CD14-positive monocyte (primary cell): ENCODE measurements at regions not wholly inside any gene's neighbourhood (a gene's known extent, or its start where the extent isn't known, plus 50 kb on each side); places are given as distances from the start of the nearest gene placed in this dataset.

Source experiments
- DNase-seq, 3 donors: peaks; one replicate each; pipeline ENCODE4 v3.0.0-alpha.2; 2011 to 2022
- H2AFZ ChIP-seq: 2 replicates; pipeline ENCODE4 v1.6.0; 2012; ENCODE audit warnings: mild to moderate bottlenecking, low read depth, low read length, inconsistent platforms; ENCODE audit not compliant: insufficient read depth, poor library complexity, severe bottlenecking
- H3K27ac ChIP-seq, 2 donors: 1 replicate in 1 of 2; 2 replicates in 1 of 2; pipeline ENCODE4 v1.5.1; 2012 to 2013; ENCODE audit warnings: low read length in 2 of 2, control low read depth in 1 of 2, inconsistent platforms in 1 of 2, low read depth in 1 of 2, mild to moderate bottlenecking in 1 of 2
- H3K27me3 ChIP-seq, 2 donors: one replicate each; pipeline versions ENCODE4 v1.6.0 to v1.6.1; 2011 to 2013; ENCODE audit warnings: low read length in 2 of 2; ENCODE audit not compliant: control insufficient read depth in 2 of 2, insufficient read depth in 2 of 2
- H3K36me3 ChIP-seq, 2 donors: replicated peaks in 1 of 2; 1 replicate in 1 of 2; 2 replicates in 1 of 2; pipeline versions ENCODE4 v1.5.1 to v1.6.1; 2012 to 2013; ENCODE audit warnings: low read length in 2 of 2, control low read depth in 1 of 2, inconsistent platforms in 1 of 2, mild to moderate bottlenecking in 1 of 2; ENCODE audit not compliant: insufficient read depth in 2 of 2, control insufficient read depth in 1 of 2
- H3K4me1 ChIP-seq, 2 donors: 1 replicate in 1 of 2; 2 replicates in 1 of 2; pipeline versions ENCODE4 v1.5.1 to v1.6.1; 2012 to 2013; ENCODE audit warnings: low read length in 2 of 2, control low read depth in 1 of 2, inconsistent platforms in 1 of 2, mild to moderate bottlenecking in 1 of 2, moderate library complexity in 1 of 2; ENCODE audit not compliant: insufficient read depth in 2 of 2, control insufficient read depth in 1 of 2
- H3K4me2 ChIP-seq: replicated peaks from 2 replicates; pipeline ENCODE3; 2012; ENCODE audit warnings: low read length, moderate library complexity, mild to moderate bottlenecking; ENCODE audit not compliant: poor library complexity, severe bottlenecking; ENCODE audit errors: extremely low read depth
- H3K4me3 ChIP-seq, 3 experiments: fragments of 200-600 bp in 1 of 3; sonication (generic) in 1 of 3; replicated peaks in 1 of 3; 1 replicate in 2 of 3; 2 replicates in 1 of 3; pipeline ENCODE4 v1.5.1; 2011 to 2013; ENCODE audit warnings: low read length in 3 of 3, mild to moderate bottlenecking in 3 of 3, control low read depth in 2 of 3, low read depth in 2 of 3, inconsistent platforms in 1 of 3, moderate library complexity in 1 of 3
- H3K79me2 ChIP-seq: 2 replicates; pipeline ENCODE4 v1.6.0; 2012; ENCODE audit warnings: mild to moderate bottlenecking, control low read depth, inconsistent platforms, low read length, moderate library complexity; ENCODE audit not compliant: insufficient read depth
- H3K9ac ChIP-seq: 2 replicates; pipeline ENCODE4 v1.6.0; 2017; ENCODE audit warnings: low read length, mild to moderate bottlenecking; ENCODE audit not compliant: insufficient read depth, poor library complexity, severe bottlenecking
- H3K9me3 ChIP-seq, 2 donors: replicated peaks in 1 of 2; 1 replicate in 1 of 2; 2 replicates in 1 of 2; pipeline versions ENCODE4 v1.5.1 to v1.6.1; 2012 to 2013; ENCODE audit warnings: low read length in 2 of 2, control low read depth in 1 of 2; ENCODE audit not compliant: control insufficient read depth in 1 of 2, insufficient read depth in 1 of 2
- H4K20me1 ChIP-seq: 2 replicates; pipeline ENCODE4 v1.6.0; 2012; ENCODE audit warnings: mild to moderate bottlenecking, low read length, control low read depth, moderate library complexity; ENCODE audit not compliant: insufficient read depth
- H3K27ac Mint-ChIP-seq, 7 donors: one replicate each; pipeline ENCODE4 v1.8.0; 2020; ENCODE audit warnings: mild to moderate bottlenecking in 7 of 7, mixed read lengths in 7 of 7, moderate library complexity in 6 of 7, inconsistent platforms in 2 of 7
- H3K27me3 Mint-ChIP-seq, 3 donors: one replicate each; pipeline ENCODE4 v1.8.0; 2021 to 2022; ENCODE audit warnings: low read depth in 3 of 3, mild to moderate bottlenecking in 3 of 3, mixed read lengths in 3 of 3, moderate library complexity in 3 of 3, inconsistent platforms in 1 of 3
- H3K36me3 Mint-ChIP-seq, 2 donors: one replicate each; pipeline ENCODE4 v1.8.0; 2020; ENCODE audit warnings: mixed read lengths in 2 of 2, inconsistent platforms in 1 of 2, mild to moderate bottlenecking in 1 of 2
- H3K4me1 Mint-ChIP-seq: one replicate; pipeline ENCODE4 v1.8.0; 2020; ENCODE audit warnings: mild to moderate bottlenecking, mixed read lengths
- H3K4me3 Mint-ChIP-seq, 2 donors: one replicate each; pipeline ENCODE4 v1.8.0; 2020; ENCODE audit warnings: mild to moderate bottlenecking in 2 of 2, mixed read lengths in 2 of 2, moderate library complexity in 1 of 2
- H3K9me3 Mint-ChIP-seq, 7 donors: one replicate each; pipeline ENCODE4 v1.8.0; 2020 to 2022; ENCODE audit warnings: mixed read lengths in 7 of 7, mild to moderate bottlenecking in 6 of 7, moderate library complexity in 6 of 7, inconsistent platforms in 2 of 7
- WGBS: methylation state at CpG from one replicate; pipeline ENCODE4 v1.1.5; 2013; ENCODE audit warnings: missing lambda C conversion rate; ENCODE audit not compliant: insufficient coverage; 5-methylcytosine and 5-hydroxymethylcytosine counted together
- intact Hi-C, 2 donors: fragments of 100-400 bp; cut with micrococcal nuclease; formaldehyde crosslinking; loops; one replicate each; pipeline versions ENCODE4 v1.15.0 to v1.15.1; 2023
- TF ChIP-seq, protein P1 (sequence below): fragments of 200-600 bp; IDR thresholded peaks from one replicate; pipeline ENCODE4 v1.8.0; 2022; ENCODE audit warnings: antibody characterized with exemption, mild to moderate bottlenecking

DNA sequence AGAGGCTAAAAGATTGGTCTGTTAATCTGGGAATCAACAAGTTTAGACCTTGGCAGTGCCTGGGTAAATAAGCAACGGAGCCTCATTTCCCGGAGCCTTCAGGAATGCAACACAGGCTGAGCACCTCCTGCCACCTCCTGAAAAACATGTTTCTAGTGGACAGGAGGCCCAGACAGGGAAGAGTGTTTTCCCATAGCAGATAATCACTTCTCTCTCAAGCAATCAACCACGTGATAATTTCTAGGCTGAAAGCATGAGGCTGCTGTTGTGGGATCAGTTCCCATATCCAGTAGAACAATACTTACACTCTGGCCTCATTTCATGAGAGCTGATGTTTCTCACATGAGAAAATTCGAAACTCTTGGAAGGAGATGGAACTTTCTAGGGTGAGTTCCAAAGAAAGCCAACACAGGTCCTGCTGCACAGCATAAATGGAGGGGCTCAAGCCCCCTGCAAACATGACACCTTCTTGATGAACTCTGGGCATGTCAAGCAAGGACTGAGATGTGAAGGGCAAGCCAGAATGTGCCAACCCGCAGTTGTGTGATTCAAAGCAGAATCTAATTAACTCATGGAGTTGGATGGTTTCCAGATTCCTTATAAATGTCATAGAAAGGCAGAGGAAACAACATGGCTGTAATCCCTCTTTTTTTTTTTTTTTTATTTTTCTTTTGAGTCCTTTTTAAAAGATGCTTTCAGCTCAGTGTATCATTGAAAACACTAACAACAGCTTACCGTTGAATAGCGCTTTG lies 228.5 kb upstream of the SESN3 start:
- Histone ChIP-seq H3K4me2 (no peak overlapping the region), H4K20me1 (no peaks in the 10 kb centered on the region), H3K4me3 (no peak overlapping the region), H3K36me3 (no peaks in the 10 kb centered on the region), H3K9me3 (peaks cover 0 to 15% of the 10 kb centered on the region in 2 donors), H3K27ac (no peak overlapping the region), H3K9ac (no peak overlapping the region), H2AFZ (no peak overlapping the region), H3K79me2 (no peaks in the 10 kb centered on the region), H3K27me3 (no peaks in the 10 kb centered on the region), H3K4me1 (peaks cover 0 to 3% of the 10 kb centered on the region in 2 donors)
- H3K4me3 Mint-ChIP-seq: no peak overlapping the region
- peaks cover 13% of the 10 kb centered on the region for H3K4me1 Mint-ChIP-seq
- TF ChIP-seq, protein P1, sequence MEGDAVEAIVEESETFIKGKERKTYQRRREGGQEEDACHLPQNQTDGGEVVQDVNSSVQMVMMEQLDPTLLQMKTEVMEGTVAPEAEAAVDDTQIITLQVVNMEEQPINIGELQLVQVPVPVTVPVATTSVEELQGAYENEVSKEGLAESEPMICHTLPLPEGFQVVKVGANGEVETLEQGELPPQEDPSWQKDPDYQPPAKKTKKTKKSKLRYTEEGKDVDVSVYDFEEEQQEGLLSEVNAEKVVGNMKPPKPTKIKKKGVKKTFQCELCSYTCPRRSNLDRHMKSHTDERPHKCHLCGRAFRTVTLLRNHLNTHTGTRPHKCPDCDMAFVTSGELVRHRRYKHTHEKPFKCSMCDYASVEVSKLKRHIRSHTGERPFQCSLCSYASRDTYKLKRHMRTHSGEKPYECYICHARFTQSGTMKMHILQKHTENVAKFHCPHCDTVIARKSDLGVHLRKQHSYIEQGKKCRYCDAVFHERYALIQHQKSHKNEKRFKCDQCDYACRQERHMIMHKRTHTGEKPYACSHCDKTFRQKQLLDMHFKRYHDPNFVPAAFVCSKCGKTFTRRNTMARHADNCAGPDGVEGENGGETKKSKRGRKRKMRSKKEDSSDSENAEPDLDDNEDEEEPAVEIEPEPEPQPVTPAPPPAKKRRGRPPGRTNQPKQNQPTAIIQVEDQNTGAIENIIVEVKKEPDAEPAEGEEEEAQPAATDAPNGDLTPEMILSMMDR: no peak
- intact Hi-C loops: no loop called here
- H3K9me3 Mint-ChIP-seq: peaks cover 5 to 16% (median 8%) of the 10 kb centered on the region in 7 donors
- 100% methylated on average over 2 of the region's 7 CpGs for WGBS
- peaks cover 0 to 4% (median 0%) of the 10 kb centered on the region in 3 donors for H3K27me3 Mint-ChIP-seq
- no peaks in the 10 kb centered on the region for H3K36me3 Mint-ChIP-seq
- H3K27ac Mint-ChIP-seq: no peak overlapping the region
- no peak for DNase-seq

GRCh38 chr11:95456714-95457491 lies 225.9 kb upstream of the SESN3 start:
- Histone ChIP-seq H3K4me2 (no peak overlapping the region), H3K9ac (no peak overlapping the region), H3K9me3 (peaks cover 0 to 15% of the 10 kb centered on the region in 2 donors), H3K4me1 (peaks cover 2 to 3% of the 10 kb centered on the region in 2 donors), H3K79me2 (no peaks in the 10 kb centered on the region), H4K20me1 (no peaks in the 10 kb centered on the region), H3K27me3 (no peaks in the 10 kb centered on the region), H3K4me3 (no peak overlapping the region), H2AFZ (no peak overlapping the region), H3K36me3 (no peaks in the 10 kb centered on the region), H3K27ac (no peak overlapping the region)
- H3K27me3 Mint-ChIP-seq: peaks cover 0 to 5% (median 0%) of the 10 kb centered on the region in 3 donors
- H3K4me3 Mint-ChIP-seq: no peak overlapping the region
- H3K27ac Mint-ChIP-seq: no peak overlapping the region
- H3K36me3 Mint-ChIP-seq: no peaks in the 10 kb centered on the region
- intact Hi-C loops: no loop called here
- H3K4me1 Mint-ChIP-seq: peaks cover 14% of the 10 kb centered on the region
- no peak for DNase-seq
- TF ChIP-seq, protein P1: no peak
- H3K9me3 Mint-ChIP-seq: peaks cover 5 to 16% (median 8%) of the 10 kb centered on the region in 7 donors
- WGBS: 98% methylated on average over 3 of the region's 7 CpGs
